Osteoblast (primary cell): ENCODE measurements at regions not wholly inside any gene's neighbourhood (a gene's known extent, or its start where the extent isn't known, plus 50 kb on each side); places are given as distances from the start of the nearest gene placed in this dataset.

Experiments used
- DNase-seq: peaks from one replicate; pipeline ENCODE4 v3.0.0; 2011; ENCODE audit warnings: low spot score, mixed read lengths; ENCODE audit not compliant: insufficient read length; ENCODE audit errors: missing footprints
- H2AFZ ChIP-seq: 2 replicates; pipeline ENCODE4 v1.6.0; 2011; ENCODE audit warnings: mild to moderate bottlenecking, low read length
- H3K27ac ChIP-seq: 2 replicates; pipeline ENCODE4 v1.5.1; 2011; ENCODE audit warnings: mild to moderate bottlenecking, low read depth, low read length, moderate library complexity
- H3K27me3 ChIP-seq: 2 replicates; pipeline ENCODE4 v1.6.0; 2012; ENCODE audit warnings: mild to moderate bottlenecking, control low read depth, inconsistent platforms, low read length, moderate library complexity; ENCODE audit not compliant: insufficient read depth
- H3K36me3 ChIP-seq: 2 replicates; pipeline ENCODE4 v1.5.1; 2011; ENCODE audit warnings: mild to moderate bottlenecking, low read length, control low read depth, moderate library complexity; ENCODE audit not compliant: insufficient read depth
- H3K4me1 ChIP-seq: 2 replicates; pipeline ENCODE4 v1.5.1; 2011; ENCODE audit warnings: mild to moderate bottlenecking, low read length, control low read depth, moderate library complexity; ENCODE audit not compliant: insufficient read depth
- H3K4me2 ChIP-seq: 2 replicates; pipeline ENCODE4 v1.6.0; 2011; ENCODE audit warnings: mild to moderate bottlenecking, low read length; ENCODE audit not compliant: insufficient read depth
- H3K4me3 ChIP-seq: fragments of 200-600 bp; sonication (generic); 3 replicates; pipeline ENCODE4 v1.5.1; 2012; ENCODE audit warnings: mild to moderate bottlenecking, low read length, inconsistent platforms; ENCODE audit not compliant: insufficient read depth
- H3K79me2 ChIP-seq: 2 replicates; pipeline ENCODE4 v1.6.0; 2012; ENCODE audit warnings: mild to moderate bottlenecking, low read length, control low read depth, inconsistent platforms; ENCODE audit not compliant: insufficient read depth
- H3K9me3 ChIP-seq: 2 replicates; pipeline ENCODE4 v1.5.1; 2011; ENCODE audit warnings: low read depth, low read length, control low read depth
- H4K20me1 ChIP-seq: 2 replicates; pipeline ENCODE4 v1.6.0; 2012; ENCODE audit warnings: mild to moderate bottlenecking, low read length, control low read depth; ENCODE audit not compliant: insufficient read depth
- CTCF ChIP-seq: IDR thresholded peaks from 2 replicates; pipeline ENCODE4 v1.5.1; 2011; ENCODE audit warnings: mild to moderate bottlenecking, low read depth, low read length, moderate library complexity; ENCODE audit errors: extremely low read depth

GRCh38 chr11:13114566-13115379 lies 105.7 kb downstream of the RASSF10 start:
- Histone ChIP-seq H2AFZ (peak overlapping the region; percentile 32), H3K36me3 (no peaks in the 10 kb centered on the region), H3K4me2 (no peak overlapping the region), H3K4me1 (peaks cover 52% of the 10 kb centered on the region), H4K20me1 (no peaks in the 10 kb centered on the region), H3K9me3 (no peaks in the 10 kb centered on the region), H3K79me2 (no peaks in the 10 kb centered on the region), H3K27ac (no peak overlapping the region), H3K4me3 (no peak overlapping the region), H3K27me3 (no peaks in the 10 kb centered on the region)
- TF ChIP-seq CTCF = no peak
- DNase-seq = peak; percentile 35

GRCh38 chr11:13115380-13115675 lies 106.2 kb downstream of the RASSF10 start:
- H3K79me2 ChIP-seq = no peaks in the 10 kb centered on the region
- no peak overlapping the region for H3K27ac ChIP-seq
- H4K20me1 ChIP-seq = no peaks in the 10 kb centered on the region
- peaks cover 57% of the 10 kb centered on the region for H3K4me1 ChIP-seq
- H3K27me3 ChIP-seq = no peaks in the 10 kb centered on the region
- TF ChIP-seq CTCF = no peak
- DNase-seq = no peak
- no peaks in the 10 kb centered on the region for H3K9me3 ChIP-seq
- no peaks in the 10 kb centered on the region for H3K36me3 ChIP-seq
- no peak overlapping the region for H2AFZ ChIP-seq
- no peak overlapping the region for H3K4me2 ChIP-seq
- no peak overlapping the region for H3K4me3 ChIP-seq

- Histone ChIP-seq H3K4me3 (no peak overlapping the region), H2AFZ (no peak overlapping the region), H3K79me2 (no peaks in the 10 kb centered on the region), H3K4me2 (no peak overlapping the region), H3K27ac (peak overlapping the region; percentile 85), H3K4me1 (peaks cover 56% of the 10 kb centered on the region), H3K27me3 (no peaks in the 10 kb centered on the region), H3K36me3 (no peaks in the 10 kb centered on the region), H3K9me3 (no peaks in the 10 kb centered on the region), H4K20me1 (no peaks in the 10 kb centered on the region)
- TF ChIP-seq CTCF = no peak
- no peak for DNase-seq
Observed at GRCh38 chr11:13116491-13116890, 107.4 kb downstream of the RASSF10 start.

GRCh38 chr11:13117344-13117743 lies 108.2 kb downstream of the RASSF10 start:
- Histone ChIP-seq H3K4me3 (no peak overlapping the region), H3K36me3 (no peaks in the 10 kb centered on the region), H3K4me2 (peak overlapping the region; percentile 37), H2AFZ (no peak overlapping the region), H3K27me3 (no peaks in the 10 kb centered on the region), H4K20me1 (no peaks in the 10 kb centered on the region), H3K4me1 (peaks cover 54% of the 10 kb centered on the region), H3K9me3 (no peaks in the 10 kb centered on the region), H3K79me2 (no peaks in the 10 kb centered on the region), H3K27ac (peak overlapping the region; percentile 85)
- TF ChIP-seq CTCF = no peak
- DNase-seq = no peak
